ENCODE measurements at regions not wholly inside any gene's neighbourhood (a gene's known extent, or its start where the extent isn't known, plus 50 kb on each side); places are given as distances from the start of the nearest gene placed in this dataset.

DNA sequence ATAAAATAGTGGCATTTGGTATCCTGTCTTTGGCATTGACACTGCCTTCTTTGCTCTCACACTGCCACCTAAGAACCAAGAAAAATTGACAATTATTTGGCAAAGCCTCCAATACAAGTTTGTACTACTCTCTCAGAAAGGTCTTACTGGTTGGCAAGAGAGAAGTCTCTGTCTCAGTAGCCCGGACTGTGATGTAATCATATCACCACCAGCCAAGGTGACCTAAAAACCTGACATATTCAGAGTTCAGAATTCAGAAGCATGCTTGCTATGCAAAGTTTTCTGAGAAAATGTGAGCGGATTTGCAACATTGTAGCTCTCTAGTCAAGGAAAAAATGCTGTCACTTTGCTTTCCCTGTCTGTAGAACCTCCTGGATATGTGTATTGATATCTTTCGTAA, 196.0 kb downstream of the CDH7 start:
- ChIA-PET CTCF (no interaction called here), POLR2A (no interaction called here)
- no peak for TF ChIP-seq TARDBP (IDR thresholded peaks at IDR 0.05)
- TF ChIP-seq FOXM1 (IDR thresholded peaks at IDR 0.05; ENCODE audit: borderline replicate concordance): no peak
- no peak for TF ChIP-seq ARNT (IDR thresholded peaks at IDR 0.05)
- TF ChIP-seq L3MBTL2 (conservative IDR thresholded peaks at IDR 0.05): no peak
- TF ChIP-seq HDGF (IDR thresholded peaks at IDR 0.05; ENCODE audit: borderline replicate concordance): no peak
- TF ChIP-seq, protein P1, sequence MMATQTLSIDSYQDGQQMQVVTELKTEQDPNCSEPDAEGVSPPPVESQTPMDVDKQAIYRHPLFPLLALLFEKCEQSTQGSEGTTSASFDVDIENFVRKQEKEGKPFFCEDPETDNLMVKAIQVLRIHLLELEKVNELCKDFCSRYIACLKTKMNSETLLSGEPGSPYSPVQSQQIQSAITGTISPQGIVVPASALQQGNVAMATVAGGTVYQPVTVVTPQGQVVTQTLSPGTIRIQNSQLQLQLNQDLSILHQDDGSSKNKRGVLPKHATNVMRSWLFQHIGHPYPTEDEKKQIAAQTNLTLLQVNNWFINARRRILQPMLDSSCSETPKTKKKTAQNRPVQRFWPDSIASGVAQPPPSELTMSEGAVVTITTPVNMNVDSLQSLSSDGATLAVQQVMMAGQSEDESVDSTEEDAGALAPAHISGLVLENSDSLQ (IDR thresholded peaks at IDR 0.05): no peak
- TF ChIP-seq ELF4 (IDR thresholded peaks at IDR 0.05): no peak
- no peak for TF ChIP-seq LEF1 (IDR thresholded peaks at IDR 0.05; ENCODE audit: borderline replicate concordance)
- no peak for DNase-seq (ENCODE audit: extremely low spot score)

DNA sequence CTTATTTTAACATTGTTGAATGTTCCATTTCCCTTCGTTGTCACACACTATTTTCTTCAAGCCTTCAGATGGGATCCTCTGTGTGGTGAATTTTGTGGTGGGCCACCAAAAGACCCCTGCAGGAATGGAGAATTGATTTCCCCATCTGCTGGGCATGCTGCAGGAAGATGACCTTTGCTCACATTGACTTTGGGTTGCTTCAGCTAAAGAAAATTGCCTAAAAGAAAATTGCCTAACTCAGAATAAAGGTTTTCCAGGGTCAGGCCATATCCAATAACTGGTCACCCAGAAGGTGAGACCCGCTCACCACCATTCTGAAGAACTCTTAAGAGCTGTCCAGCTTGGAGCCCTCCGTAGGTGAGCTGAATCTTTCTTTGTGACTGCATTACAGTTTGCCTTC, 192.5 kb downstream of the CDH7 start:
- ChIA-PET POLR2A (no interaction called here), CTCF (no interaction called here)
- no peak for DNase-seq (ENCODE audit: extremely low spot score)
- TF ChIP-seq BHLHE40 (IDR thresholded peaks at IDR 0.05; ENCODE audit: borderline replicate concordance) (no peak), ELF4 (IDR thresholded peaks at IDR 0.05) (no peak), ARNT (IDR thresholded peaks at IDR 0.05) (no peak), HDGF (IDR thresholded peaks at IDR 0.05; ENCODE audit: borderline replicate concordance) (no peak), LEF1 (IDR thresholded peaks at IDR 0.05; ENCODE audit: borderline replicate concordance) (no peak), TARDBP (IDR thresholded peaks at IDR 0.05) (no peak), SP1 (IDR thresholded peaks at IDR 0.05) (no peak), ZNF384 (IDR thresholded peaks at IDR 0.05) (no peak), FOXA1 (IDR thresholded peaks at IDR 0.05) (no peak), FOXM1 (IDR thresholded peaks at IDR 0.05; ENCODE audit: borderline replicate concordance) (no peak), SUZ12 (IDR thresholded peaks at IDR 0.05) (no peak)

DNA sequence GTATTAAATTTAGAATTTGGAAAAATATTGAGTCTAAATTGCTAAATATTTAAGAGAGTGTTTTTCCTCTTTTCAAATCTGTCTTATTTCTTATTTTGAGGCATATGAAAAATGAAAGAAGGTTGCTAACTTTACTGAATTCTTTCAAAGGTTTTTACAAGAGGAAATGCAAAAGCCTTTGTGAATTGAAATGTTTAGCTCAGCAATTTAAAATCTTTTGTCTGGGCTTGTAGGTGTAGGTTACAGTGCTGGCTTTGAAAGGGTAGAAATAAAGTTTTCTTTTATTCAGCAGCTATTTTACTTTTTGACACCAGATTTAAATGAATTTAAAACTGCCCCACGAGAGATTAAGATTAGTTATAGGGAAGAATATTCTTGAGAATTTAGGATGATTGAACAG, 192.0 kb downstream of the CDH7 start:
- POLR2A ChIA-PET: no interaction called here
- CTCF ChIA-PET: no interaction called here

DNA sequence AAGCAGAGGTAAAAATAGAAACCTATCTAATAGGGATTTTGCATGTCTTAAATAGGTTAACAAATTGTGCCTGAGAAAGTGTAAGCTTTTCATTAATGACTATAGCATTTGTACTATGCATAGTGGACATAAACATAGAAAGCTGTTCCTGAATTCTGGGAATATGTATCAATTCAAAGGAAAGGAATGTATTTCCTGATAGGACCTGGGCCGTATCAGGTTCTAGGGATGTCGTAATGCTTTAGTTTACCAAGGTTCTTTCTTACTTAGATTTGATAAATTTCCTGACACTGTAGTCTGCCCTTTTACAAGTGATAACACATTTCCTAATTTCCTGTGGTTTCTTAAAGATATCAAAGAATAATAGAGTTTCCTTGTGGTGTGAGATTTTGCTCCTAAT, 191.3 kb downstream of the CDH7 start:
- POLR2A ChIA-PET: no interaction called here
- TF ChIP-seq ELF4 (IDR thresholded peaks at IDR 0.05) (no peak), FOXK2 (IDR thresholded peaks at IDR 0.05) (no peak), TARDBP (IDR thresholded peaks at IDR 0.05) (no peak), SUZ12 (IDR thresholded peaks at IDR 0.05) (no peak), FOXA1 (IDR thresholded peaks at IDR 0.05) (no peak), L3MBTL2 (conservative IDR thresholded peaks at IDR 0.05) (no peak), ARNT (IDR thresholded peaks at IDR 0.05) (no peak), CTBP1 (IDR thresholded peaks at IDR 0.05; ENCODE audit: borderline replicate concordance) (no peak), FOXM1 (IDR thresholded peaks at IDR 0.05; ENCODE audit: borderline replicate concordance) (no peak), ZNF384 (IDR thresholded peaks at IDR 0.05) (no peak), SP1 (IDR thresholded peaks at IDR 0.05) (no peak), HDGF (IDR thresholded peaks at IDR 0.05; ENCODE audit: borderline replicate concordance) (no peak), NFRKB (IDR thresholded peaks at IDR 0.05) (no peak), LEF1 (IDR thresholded peaks at IDR 0.05; ENCODE audit: borderline replicate concordance) (no peak), BHLHE40 (IDR thresholded peaks at IDR 0.05; ENCODE audit: borderline replicate concordance) (no peak)
- TF ChIP-seq, protein P1 (IDR thresholded peaks at IDR 0.05): no peak
- CTCF ChIA-PET: no interaction called here
- DNase-seq (ENCODE audit: extremely low spot score): no peak

More for the DNA sequence above, 192.0 kb downstream of the CDH7 start:
- TF ChIP-seq TARDBP (IDR thresholded peaks at IDR 0.05) (no peak), ELF4 (IDR thresholded peaks at IDR 0.05) (no peak), FOXA1 (IDR thresholded peaks at IDR 0.05) (no peak), L3MBTL2 (conservative IDR thresholded peaks at IDR 0.05) (no peak), NFRKB (IDR thresholded peaks at IDR 0.05) (no peak)
- TF ChIP-seq, protein P1 (IDR thresholded peaks at IDR 0.05): no peak
- no peak for DNase-seq (ENCODE audit: extremely low spot score)

DNA sequence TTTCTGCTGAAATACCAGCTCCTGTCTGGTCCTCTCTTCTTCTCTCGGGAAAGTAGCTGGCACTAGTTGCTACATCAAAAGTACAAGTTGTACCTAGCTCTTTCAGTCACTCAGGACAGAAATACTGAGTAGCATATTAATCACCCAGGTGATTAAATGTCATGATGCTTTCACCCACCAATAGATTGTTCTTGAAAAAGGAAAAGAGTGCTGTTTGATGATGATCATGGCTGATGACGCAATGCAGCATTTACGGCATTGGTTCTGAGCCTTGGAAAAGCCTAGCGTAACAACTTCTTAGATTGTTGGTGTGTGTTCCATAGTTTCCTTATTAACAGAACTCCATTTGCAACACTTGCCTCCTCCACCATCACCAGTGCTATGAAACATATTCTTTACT, 190.7 kb downstream of the CDH7 start:
- no peak for DNase-seq (ENCODE audit: extremely low spot score)
- ChIA-PET POLR2A (no interaction called here), CTCF (no interaction called here)
- no peak for TF ChIP-seq BHLHE40 (IDR thresholded peaks at IDR 0.05; ENCODE audit: borderline replicate concordance)
- TF ChIP-seq ELF4 (IDR thresholded peaks at IDR 0.05): no peak
- TF ChIP-seq ARNT (IDR thresholded peaks at IDR 0.05): no peak
- TF ChIP-seq FOXK2 (IDR thresholded peaks at IDR 0.05): no peak
- no peak for TF ChIP-seq L3MBTL2 (conservative IDR thresholded peaks at IDR 0.05)
